Activated CD4-positive, alpha-beta T cell treated with anti-CD3 and anti-CD28 coated beads, Interleukin-2, amount 50 U/mL, for 24 hours (primary cell): ENCODE measurements at regions not wholly inside any gene's neighbourhood (a gene's known extent, or its start where the extent isn't known, plus 50 kb on each side); places are given as distances from the start of the nearest gene placed in this dataset.
"Not testable (repeated sequence)": the region's sequence is repeated elsewhere in the genome, so short reads cannot be mapped to it uniquely, and the experiment has no call there.

Experiments
- DNase-seq, 2 donors: peaks; one replicate each; pipeline ENCODE4 v3.0.0-alpha.2; 2020; ENCODE audit warnings: low read depth in 1 of 2, low spot score in 1 of 2

DNA sequence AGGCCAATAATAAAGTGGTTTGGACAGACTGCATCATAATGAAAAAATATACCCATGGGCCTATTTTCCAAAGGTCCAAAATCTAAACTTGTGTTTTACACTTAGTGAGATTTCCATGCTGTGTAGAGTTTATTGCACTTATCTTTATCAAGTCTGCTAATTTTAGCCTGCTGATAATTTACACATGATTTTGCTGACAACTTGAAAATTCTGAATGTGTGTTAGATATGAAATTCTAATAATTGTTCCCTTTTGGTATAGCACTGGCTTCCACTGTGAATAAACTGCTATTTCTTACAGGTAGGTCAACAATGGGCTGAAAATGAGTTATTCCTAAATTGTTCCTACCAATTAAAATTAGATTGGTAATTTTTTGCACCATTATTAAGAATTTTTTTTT is 589.1 kb upstream of the ANO3 start:
- no peak for DNase-seq

- DNase-seq = no peak
Observed at GRCh38 chr11:25755381-25755780, 576.5 kb upstream of the ANO3 start.

DNA sequence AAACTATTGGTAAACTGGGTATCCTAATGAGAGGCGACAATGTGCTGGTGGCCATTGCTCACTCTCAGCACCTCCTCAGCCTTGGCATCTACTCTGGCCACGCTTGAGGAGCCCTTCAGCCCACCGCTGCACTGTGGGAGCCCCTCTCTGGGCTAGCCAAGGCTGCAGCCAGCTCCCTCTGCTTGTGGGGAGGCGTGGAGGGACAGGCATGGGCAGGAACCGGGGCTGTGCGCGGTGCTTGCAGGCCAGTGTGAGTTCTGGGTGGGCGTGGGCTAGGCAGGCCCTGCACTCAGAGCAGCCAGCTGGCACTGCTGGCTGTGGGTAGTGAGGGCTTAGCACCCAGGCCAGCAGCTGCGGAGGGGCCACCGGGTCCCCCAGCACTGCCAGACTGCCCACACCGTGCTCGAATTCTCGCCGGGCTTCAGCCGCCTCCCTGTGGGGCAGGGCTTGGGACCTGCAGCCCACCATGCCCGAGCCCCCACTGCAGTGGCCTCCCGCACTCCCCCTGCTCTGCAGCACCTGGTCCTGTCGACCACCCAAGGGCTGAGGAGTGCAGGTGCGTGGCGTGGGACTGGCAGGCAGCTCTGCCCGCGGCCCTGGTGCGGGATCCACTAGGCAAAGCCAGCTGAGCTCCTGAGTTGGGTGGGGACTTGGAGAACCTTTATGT is 575.9 kb upstream of the ANO3 start:
- DNase-seq = no peak

- DNase-seq = no peak
Observed at GRCh38 chr11:25758145-25758661, 573.7 kb upstream of the ANO3 start.

DNA sequence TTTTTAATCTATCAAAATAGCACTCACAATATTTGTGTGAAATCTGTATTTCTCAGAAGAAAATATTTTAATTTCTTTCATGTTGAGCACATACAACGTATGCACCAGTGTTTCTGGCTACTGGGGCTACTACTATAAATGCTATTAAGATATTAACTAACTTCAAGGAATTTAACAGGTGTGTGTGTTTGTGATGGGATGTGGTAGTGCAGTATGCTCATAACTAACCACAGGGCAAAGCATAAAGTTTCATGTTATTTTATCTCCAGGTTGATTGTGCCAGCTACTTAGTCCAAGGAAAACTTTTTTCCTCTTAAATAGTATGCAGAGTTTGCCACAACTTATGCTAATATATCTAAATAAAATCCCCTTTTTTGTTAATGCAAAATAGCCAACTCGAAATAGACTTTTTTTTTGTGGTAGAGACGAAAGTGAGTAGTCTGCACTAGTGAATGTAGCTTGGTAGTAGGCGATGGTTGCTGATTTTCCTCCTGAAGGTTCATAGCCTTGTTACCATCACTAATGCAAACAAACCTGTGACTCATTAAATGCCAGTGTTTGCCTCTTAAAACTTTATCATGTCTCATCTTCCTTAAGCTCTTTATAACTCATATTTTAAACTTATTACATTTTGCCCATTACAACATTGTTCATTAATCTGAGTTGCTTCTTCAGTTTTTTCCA is 565.5 kb upstream of the ANO3 start:
- DNase-seq = no peak

DNA sequence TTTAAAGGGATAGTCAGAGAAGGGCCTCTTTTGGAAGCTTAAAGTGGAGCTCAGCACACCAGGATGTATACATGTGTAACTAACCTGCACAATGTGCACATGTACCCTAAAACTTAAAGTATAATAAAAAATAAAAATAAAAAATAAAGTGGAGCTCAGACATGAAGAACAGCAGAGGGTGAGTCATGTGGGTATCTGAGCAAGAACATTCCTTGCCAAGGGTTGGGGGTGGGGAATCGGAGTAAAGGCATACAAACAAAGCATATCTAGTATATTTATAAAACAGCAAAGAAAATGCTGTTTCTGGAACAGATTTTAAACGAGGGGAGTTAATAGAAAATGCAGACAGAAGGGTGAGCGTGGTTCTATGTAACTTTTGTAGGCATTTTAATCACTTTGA is 562.6 kb upstream of the ANO3 start:
- no peak for DNase-seq

DNA sequence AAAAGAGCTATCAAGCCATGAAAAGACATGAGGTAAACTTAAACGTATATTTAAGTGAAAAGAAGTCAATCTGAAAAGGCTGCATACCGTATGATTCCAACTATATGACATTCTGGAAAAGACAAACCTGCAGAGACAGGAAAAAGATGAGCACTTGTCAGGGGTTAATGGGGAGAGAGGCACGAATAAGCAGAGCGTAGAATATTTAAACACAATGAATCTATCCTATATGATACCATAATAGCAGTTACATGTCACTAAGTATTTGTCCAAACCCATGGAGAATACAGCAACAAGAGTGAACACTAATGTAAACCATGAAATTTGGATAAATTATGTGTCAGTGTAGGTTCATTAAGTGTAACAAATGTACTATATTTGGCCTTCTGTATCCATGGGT is 560.3 kb upstream of the ANO3 start:
- DNase-seq = no peak

DNA sequence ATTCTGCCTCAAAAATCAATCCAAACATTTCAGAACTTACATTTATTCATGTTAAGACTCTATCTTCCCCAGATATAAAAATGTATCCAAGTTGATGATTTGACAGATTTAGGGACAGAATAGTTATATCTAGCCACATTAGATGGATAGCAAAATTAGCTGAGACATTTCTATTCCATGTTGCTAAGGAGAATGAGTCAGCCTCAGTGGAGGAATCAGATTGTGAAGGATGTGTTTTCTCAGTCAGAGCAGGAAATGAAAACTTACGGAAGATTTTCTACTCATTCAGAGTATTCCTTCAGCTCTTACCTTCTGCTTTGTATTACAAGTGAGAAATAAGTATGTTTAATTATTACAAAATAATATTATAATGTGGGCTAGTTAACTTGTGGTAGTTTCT is 556.3 kb upstream of the ANO3 start:
- no peak for DNase-seq

GRCh38 chr11:25776238-25776637 is 555.7 kb upstream of the ANO3 start:
- DNase-seq = no peak

- no peak for DNase-seq
Observed at GRCh38 chr11:25777343-25777742, 554.6 kb upstream of the ANO3 start.

DNA sequence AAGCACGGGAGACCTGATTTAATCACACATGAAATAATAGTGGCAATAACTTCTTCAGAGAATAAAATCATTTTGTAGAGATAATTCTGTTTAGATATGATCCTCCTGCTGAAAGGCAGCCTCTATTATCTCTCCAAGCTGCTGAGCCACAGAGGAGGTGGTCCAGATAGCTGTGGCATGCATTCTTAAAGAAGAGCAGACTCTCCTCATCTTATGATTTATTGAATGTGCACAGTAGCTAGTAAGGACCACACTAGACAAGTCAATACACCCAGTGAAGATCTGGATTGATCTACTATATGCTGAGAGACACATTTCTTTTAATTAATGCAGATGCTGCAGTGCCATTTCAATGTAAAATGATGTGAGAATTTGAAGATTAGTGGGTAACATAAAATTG is 552.9 kb upstream of the ANO3 start:
- DNase-seq = no peak

GRCh38 chr11:25787416-25787815 is 544.5 kb upstream of the ANO3 start:
- DNase-seq = no peak

DNA sequence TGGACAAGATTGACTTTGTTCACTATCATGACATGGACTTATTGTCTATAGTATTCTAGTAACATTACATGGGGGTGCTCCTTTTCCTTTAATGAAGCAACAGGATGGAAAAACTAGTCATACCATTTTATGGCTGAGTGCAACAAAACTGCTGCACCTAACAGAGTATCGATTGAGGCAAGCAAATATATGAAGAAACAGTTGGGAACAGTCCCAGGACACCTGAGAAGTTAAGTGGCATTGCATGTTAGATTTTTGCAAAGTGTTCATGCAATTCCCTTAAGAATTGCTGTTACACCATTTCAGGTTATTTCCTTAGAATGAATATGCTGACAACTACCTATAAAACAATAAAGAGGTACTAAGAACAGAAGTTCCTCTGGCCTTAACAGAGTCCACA is 541.5 kb upstream of the ANO3 start:
- DNase-seq = no peak

DNA sequence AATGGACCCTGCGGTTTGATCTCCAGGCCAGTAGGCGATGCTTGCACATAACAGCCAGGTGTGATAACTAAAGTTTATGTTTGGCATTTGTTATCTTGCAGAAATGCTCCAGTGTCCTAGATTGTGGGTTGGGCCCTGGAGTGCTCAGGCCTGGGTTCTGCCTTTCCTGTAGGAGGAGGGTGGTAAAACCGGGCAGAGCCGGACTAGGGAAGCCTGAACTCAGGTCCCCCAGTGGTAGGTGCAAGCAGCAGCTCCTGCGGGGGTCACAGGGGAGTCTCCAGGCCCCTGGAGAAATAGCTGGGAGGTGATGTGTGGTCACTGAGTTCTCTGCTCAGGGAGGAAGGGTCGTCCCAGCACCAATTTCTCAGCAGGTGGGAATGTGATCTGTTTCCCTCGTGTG is 538.3 kb upstream of the ANO3 start:
- no peak for DNase-seq

DNA sequence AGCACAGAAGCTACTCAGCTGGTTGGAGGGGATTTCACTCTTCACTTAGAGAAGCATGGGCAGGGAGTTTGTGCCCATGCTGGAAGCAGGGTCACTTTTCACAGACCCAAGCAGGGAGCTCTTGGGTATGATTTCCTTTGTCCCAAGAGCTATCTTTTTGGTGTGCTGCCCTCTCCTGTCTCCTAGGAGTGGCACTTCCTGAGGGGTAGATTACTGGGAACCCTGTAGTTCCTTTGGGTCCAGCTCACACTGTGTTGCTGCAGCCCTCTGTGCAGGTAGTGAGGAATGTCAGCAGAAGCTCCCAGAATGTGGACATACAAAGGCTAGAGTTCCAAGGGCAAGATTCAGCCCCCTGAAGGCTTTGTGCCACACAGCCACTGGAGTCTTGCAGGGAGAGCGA is 537.1 kb upstream of the ANO3 start:
- no peak for DNase-seq

GRCh38 chr11:25816411-25816810 is 515.5 kb upstream of the ANO3 start:
- no peak for DNase-seq

- no peak for DNase-seq
Observed at GRCh38 chr11:25824688-25825087, 507.2 kb upstream of the ANO3 start.

GRCh38 chr11:25831485-25831884 is 500.4 kb upstream of the ANO3 start:
- not testable (repeated sequence) for DNase-seq

- no peak for DNase-seq
Observed at GRCh38 chr11:25838918-25839625, 492.9 kb upstream of the ANO3 start.

DNA sequence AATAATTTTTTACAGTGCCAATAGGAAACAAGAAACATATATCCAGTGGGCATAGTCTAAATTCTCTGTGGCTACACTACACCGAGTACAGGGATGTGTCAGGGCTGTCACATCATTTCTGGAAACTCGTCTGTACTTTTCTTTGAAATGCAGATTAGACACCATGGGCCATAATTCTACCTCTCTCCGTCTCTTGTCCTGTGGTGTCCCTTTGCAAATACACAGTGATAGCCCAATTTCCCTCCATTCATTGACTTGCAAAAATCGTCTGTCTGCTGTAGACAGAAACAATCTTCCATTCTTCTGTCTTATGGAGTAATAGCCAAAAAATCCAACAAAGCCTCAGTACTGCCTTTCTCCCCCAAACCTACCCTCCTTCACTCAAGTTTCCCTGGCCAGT is 487.1 kb upstream of the ANO3 start:
- no peak for DNase-seq

DNA sequence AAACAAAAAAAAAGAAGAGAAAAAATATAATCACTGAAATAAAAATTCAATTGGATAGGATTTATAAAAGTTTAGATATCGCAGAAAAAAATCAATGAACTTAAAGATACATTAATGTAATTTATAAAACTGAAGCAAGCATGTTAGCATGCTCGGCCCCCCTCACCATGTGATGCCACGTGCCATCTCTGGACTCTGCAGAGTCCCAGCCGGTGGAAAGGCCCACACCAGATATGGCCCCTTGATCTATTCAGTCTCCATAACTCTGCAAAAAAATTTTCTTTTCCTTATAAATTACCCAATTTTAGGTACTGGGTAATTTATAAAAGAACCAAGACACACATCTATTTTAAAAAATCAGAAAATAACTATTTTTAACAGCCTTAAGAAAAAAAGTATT is 476.0 kb upstream of the ANO3 start:
- DNase-seq = no peak

DNA sequence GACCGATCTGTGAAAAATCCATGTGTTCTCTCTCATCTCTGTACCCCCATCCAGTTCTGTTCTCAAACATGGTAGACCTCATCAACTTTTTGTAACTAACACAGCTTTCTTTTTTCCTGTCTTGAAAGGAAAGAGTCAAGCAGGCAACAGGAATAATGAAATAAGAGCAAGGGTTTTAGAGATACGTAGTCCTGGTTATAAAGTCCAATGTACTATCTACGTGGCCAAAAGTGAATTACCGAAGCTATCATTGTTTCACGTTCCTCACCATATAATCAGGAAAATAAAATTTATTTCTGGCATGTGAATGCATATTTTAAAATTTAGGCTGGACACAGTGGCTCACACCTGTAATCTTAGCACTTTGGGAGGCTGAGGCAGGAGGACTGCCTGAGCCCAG is 472.2 kb upstream of the ANO3 start:
- no peak for DNase-seq
